AML-193 (cell line): ENCODE measurements at regions not wholly inside any gene's neighbourhood (a gene's known extent, or its start where the extent isn't known, plus 50 kb on each side); places are given as distances from the start of the nearest gene placed in this dataset.

ENCODE experiments used
- DNase-seq, 2 experiments: peaks; one replicate each; lab custom pipeline; 2025; lab: John Stamatoyannopoulos, UW

- DNase-seq: no peak
These were observed 58.7 kb upstream of the NBEA start for GRCh38 chr13:34883396-34883795.

- no peak for DNase-seq
These were observed 57.7 kb upstream of the NBEA start for GRCh38 chr13:34884366-34884765.

GRCh38 chr13:34886121-34886875, 55.8 kb upstream of the NBEA start:
- no peak for DNase-seq

GRCh38 chr13:34886987-34887386, 55.1 kb upstream of the NBEA start:
- DNase-seq: no peak
